Fibroblast of lung (primary cell): ENCODE measurements at regions not wholly inside any gene's neighbourhood (a gene's known extent, or its start where the extent isn't known, plus 50 kb on each side); places are given as distances from the start of the nearest gene placed in this dataset.

Source experiments
- DNase-seq, 2 donors: peaks; one replicate each; pipeline versions ENCODE4 v3.0.0 to v3.0.0-alpha.2; 2010; ENCODE audit warnings: low read depth in 2 of 2
- H2AFZ ChIP-seq: 2 replicates; pipeline ENCODE4 v1.5.1; 2012; ENCODE audit warnings: low read length, control low read depth, inconsistent platforms
- H3K27ac ChIP-seq: 2 replicates; pipeline ENCODE4 v1.5.1; 2011; ENCODE audit warnings: low read length, control low read depth; ENCODE audit not compliant: insufficient read depth
- H3K27me3 ChIP-seq: 2 replicates; pipeline ENCODE4 v1.5.1; 2011; ENCODE audit warnings: mild to moderate bottlenecking, low read length; ENCODE audit not compliant: control insufficient read depth, insufficient read depth
- H3K36me3 ChIP-seq: 2 replicates; pipeline ENCODE4 v1.5.1; 2011; ENCODE audit warnings: low read length; ENCODE audit not compliant: control insufficient read depth, insufficient read depth
- H3K4me1 ChIP-seq: 2 replicates; pipeline ENCODE4 v1.5.1; 2011; ENCODE audit warnings: low read length; ENCODE audit not compliant: control insufficient read depth, insufficient read depth; ENCODE audit errors: extremely low read depth
- H3K4me2 ChIP-seq: 2 replicates; pipeline ENCODE4 v1.5.1; 2011; ENCODE audit warnings: low read length, control low read depth; ENCODE audit not compliant: insufficient read depth; ENCODE audit errors: extremely low read depth
- H3K4me3 ChIP-seq, 4 experiments: fragments of 200-600 bp in 1 of 4; sonication (generic) in 1 of 4; replicated peaks in 1 of 4; 2 replicates each; pipeline ENCODE4 v1.5.1; 2011 to 2016; ENCODE audit warnings: low read length in 4 of 4, low read depth in 3 of 4, mild to moderate bottlenecking in 3 of 4, control low read depth in 2 of 4, inconsistent platforms in 1 of 4, mixed read lengths in 1 of 4; ENCODE audit not compliant: insufficient read depth in 1 of 4; ENCODE audit errors: control extremely low read depth in 1 of 4
- H3K79me2 ChIP-seq: 2 replicates; pipeline ENCODE4 v1.5.1; 2012; ENCODE audit warnings: mild to moderate bottlenecking, low read length, inconsistent platforms; ENCODE audit not compliant: control insufficient read depth, insufficient read depth
- H3K9ac ChIP-seq: 2 replicates; pipeline ENCODE4 v1.5.1; 2011; ENCODE audit warnings: mild to moderate bottlenecking, low read length, control low read depth; ENCODE audit not compliant: insufficient read depth
- H3K9me3 ChIP-seq: 2 replicates; pipeline ENCODE4 v1.5.1; 2012; ENCODE audit warnings: low read depth, low read length; ENCODE audit not compliant: control insufficient read depth, insufficient read depth
- H4K20me1 ChIP-seq: 2 replicates; pipeline ENCODE4 v1.5.1; 2011; ENCODE audit warnings: low read length; ENCODE audit not compliant: control insufficient read depth, insufficient read depth; ENCODE audit errors: extremely low read depth
- EZH2 ChIP-seq: IDR thresholded peaks from 2 replicates; pipeline ENCODE4 v1.5.1; 2012; ENCODE audit warnings: low read length, control low read depth, mild to moderate bottlenecking; ENCODE audit errors: missing control alignments
- TF ChIP-seq, protein P1 (sequence below), 2 donors: IDR thresholded peaks in 1 of 2; conservative IDR thresholded peaks in 1 of 2; 1 replicate in 1 of 2; 2 replicates in 1 of 2; pipeline ENCODE4 v1.5.1; 2011 to 2012; ENCODE audit warnings: low read length in 2 of 2, control low read depth in 1 of 2, inconsistent platforms in 1 of 2, low read depth in 1 of 2, mild to moderate bottlenecking in 1 of 2

- H3K4me1 ChIP-seq: peaks cover 4% of the 10 kb centered on the region
- H3K27me3 ChIP-seq: no peaks in the 10 kb centered on the region
- TF ChIP-seq, protein P1, sequence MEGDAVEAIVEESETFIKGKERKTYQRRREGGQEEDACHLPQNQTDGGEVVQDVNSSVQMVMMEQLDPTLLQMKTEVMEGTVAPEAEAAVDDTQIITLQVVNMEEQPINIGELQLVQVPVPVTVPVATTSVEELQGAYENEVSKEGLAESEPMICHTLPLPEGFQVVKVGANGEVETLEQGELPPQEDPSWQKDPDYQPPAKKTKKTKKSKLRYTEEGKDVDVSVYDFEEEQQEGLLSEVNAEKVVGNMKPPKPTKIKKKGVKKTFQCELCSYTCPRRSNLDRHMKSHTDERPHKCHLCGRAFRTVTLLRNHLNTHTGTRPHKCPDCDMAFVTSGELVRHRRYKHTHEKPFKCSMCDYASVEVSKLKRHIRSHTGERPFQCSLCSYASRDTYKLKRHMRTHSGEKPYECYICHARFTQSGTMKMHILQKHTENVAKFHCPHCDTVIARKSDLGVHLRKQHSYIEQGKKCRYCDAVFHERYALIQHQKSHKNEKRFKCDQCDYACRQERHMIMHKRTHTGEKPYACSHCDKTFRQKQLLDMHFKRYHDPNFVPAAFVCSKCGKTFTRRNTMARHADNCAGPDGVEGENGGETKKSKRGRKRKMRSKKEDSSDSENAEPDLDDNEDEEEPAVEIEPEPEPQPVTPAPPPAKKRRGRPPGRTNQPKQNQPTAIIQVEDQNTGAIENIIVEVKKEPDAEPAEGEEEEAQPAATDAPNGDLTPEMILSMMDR (conservative IDR thresholded peaks at IDR 0.05 in 1 of 2, IDR thresholded peaks at IDR 0.05 in 1 of 2; ENCODE audit: low read depth in 1 of 2, low read length in 2 of 2): no peak
- no peak for TF ChIP-seq EZH2
- no peaks in the 10 kb centered on the region for H3K79me2 ChIP-seq
- no peak overlapping the region for H3K4me2 ChIP-seq
- no peaks in the 10 kb centered on the region for H3K9me3 ChIP-seq
- no peak overlapping the region for H3K27ac ChIP-seq
- no peaks in the 10 kb centered on the region for H3K36me3 ChIP-seq
- peak; percentile 59 to 78 for DNase-seq
- H3K4me3 ChIP-seq: no peak overlapping the region
- no peaks in the 10 kb centered on the region for H4K20me1 ChIP-seq
- no peak overlapping the region for H3K9ac ChIP-seq
- no peak overlapping the region for H2AFZ ChIP-seq
Measured at GRCh38 chr2:106977717-106978116, 91.8 kb upstream of the ST6GAL2 start.

DNA sequence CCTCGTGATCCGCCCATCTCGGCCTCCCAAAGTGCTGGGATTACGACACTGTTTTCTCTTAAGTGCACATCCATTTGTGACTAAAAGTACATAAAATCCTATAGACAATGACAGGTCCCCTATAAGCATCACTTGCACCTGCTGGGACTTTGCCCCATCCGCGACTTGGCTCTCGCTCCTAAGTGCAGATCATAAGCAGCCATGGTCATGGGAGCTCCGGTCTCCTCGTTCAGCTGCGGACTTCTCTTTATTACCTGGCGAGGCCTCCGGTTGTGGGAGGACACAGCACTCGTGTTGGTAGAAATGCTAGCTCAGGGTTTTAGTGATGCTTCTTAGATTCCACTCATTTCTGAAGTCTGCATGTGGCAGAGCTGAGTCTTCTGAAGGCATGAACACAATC is 92.7 kb upstream of the ST6GAL2 start:
- no peaks in the 10 kb centered on the region for H4K20me1 ChIP-seq
- no peaks in the 10 kb centered on the region for H3K79me2 ChIP-seq
- peaks cover 4% of the 10 kb centered on the region for H3K4me1 ChIP-seq
- TF ChIP-seq EZH2: no peak
- TF ChIP-seq, protein P1 (conservative IDR thresholded peaks at IDR 0.05 in 1 of 2, IDR thresholded peaks at IDR 0.05 in 1 of 2; ENCODE audit: low read depth in 1 of 2, low read length in 2 of 2): no peak
- DNase-seq: no peak
- H2AFZ ChIP-seq: no peak overlapping the region
- no peaks in the 10 kb centered on the region for H3K36me3 ChIP-seq
- H3K9ac ChIP-seq: no peak overlapping the region
- no peak overlapping the region for H3K27ac ChIP-seq
- H3K9me3 ChIP-seq: no peaks in the 10 kb centered on the region
- H3K27me3 ChIP-seq: no peaks in the 10 kb centered on the region
- H3K4me3 ChIP-seq: no peak overlapping the region
- H3K4me2 ChIP-seq: no peak overlapping the region

DNA sequence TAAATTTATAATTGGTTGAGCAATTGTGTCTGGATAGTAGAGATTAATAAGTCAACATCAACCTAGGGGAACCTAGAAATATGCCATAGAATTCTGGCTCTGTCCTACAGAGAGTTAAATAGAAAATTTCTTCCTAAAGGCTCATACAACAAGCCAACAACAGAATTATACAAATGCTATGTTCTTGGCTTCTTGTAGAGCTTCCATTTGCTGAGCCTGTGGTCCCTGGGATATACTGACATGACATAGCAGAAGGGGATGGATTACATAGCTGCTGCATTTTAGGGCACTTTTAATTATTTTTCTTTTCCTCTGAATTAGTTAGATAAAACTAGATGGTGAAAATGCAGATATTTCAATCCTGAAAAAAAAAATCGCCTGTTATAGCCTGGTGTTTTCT is 95.5 kb upstream of the ST6GAL2 start:
- no peak overlapping the region for H2AFZ ChIP-seq
- H4K20me1 ChIP-seq: no peaks in the 10 kb centered on the region
- no peak overlapping the region for H3K9ac ChIP-seq
- H3K4me1 ChIP-seq: peaks cover 4% of the 10 kb centered on the region
- no peak overlapping the region for H3K27ac ChIP-seq
- no peak overlapping the region for H3K4me2 ChIP-seq
- H3K79me2 ChIP-seq: no peaks in the 10 kb centered on the region
- no peak for TF ChIP-seq EZH2
- TF ChIP-seq, protein P1 (conservative IDR thresholded peaks at IDR 0.05 in 1 of 2, IDR thresholded peaks at IDR 0.05 in 1 of 2; ENCODE audit: low read depth in 1 of 2, low read length in 2 of 2): no peak
- no peak overlapping the region for H3K4me3 ChIP-seq
- no peaks in the 10 kb centered on the region for H3K36me3 ChIP-seq
- DNase-seq: no peak
- H3K9me3 ChIP-seq: no peaks in the 10 kb centered on the region
- H3K27me3 ChIP-seq: no peaks in the 10 kb centered on the region
